Suppressor macrophage treated with lipopolysaccharide for 4 hours (primary cell): ENCODE measurements at regions not wholly inside any gene's neighbourhood (a gene's known extent, or its start where the extent isn't known, plus 50 kb on each side); places are given as distances from the start of the nearest gene placed in this dataset.
"Not testable (repeated sequence)": the region's sequence is repeated elsewhere in the genome, so short reads cannot be mapped to it uniquely, and the experiment has no call there.

ENCODE experiments used
- DNase-seq: peaks from one replicate; pipeline ENCODE4 v3.0.0-alpha.2; 2020

DNA sequence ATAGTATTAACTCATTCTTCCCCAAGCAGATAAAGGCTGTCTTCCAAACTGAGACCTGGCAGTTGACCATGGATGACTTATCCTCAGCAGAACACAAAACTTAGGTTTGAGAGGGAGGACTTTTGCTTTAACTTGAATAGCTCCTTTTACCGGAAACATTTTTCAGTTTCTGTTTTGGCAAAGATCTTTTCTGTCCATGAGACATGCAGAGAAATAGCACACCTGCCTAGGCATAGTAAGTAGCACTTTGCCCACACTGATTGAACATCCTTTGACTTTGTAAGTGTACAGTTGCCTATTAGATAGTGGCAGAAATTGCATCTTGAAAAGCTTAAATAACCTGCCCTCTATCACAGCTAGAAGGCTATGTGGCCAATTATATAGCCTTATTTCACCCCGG lies 1962.5 kb downstream of the MRPL39 start:
- no peak for DNase-seq

DNA sequence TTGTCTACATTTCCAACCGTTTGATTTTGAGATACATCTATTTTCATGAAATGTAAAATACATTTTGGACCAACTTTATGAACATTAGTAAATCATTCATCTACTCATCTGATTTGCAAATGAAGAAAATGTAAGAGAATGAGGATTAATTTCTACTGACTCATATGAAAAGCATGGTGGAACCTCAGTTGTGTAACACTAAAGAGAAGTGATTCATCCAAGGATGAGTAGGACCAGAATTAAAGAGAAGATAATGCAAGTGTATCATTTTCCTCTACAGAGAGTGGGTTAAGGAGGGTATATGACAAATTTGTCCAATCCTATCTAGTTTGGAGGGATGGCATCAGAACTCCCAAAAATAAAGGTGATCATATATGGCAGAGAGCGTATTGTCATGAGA lies 1967.6 kb downstream of the MRPL39 start:
- no peak for DNase-seq

DNA sequence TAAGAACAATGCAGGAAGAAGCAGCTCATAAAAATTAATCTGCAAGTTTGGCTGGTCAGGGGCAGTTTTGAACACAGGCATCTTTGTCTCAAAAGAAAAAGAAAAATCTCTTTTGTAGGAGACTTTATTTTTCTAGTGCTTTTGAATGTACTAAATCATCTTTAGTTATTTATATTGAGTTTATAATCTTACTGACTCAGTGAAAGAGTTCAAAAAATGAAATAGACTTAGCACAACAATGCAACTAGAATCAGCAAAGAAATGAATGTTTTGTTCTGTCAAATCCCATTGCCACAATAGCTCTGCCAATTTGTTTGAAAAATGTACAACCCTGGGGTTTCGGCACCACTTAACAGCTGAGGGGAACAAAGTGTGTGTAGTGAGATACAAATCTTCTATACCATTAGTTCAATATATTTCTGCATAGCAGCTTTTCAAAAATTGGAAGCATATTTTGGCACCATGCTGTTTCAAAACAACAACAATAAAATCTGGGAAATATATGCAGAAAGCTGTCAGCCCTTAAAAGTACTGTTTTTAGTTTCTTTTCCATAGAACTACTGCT lies 1969.1 kb downstream of the MRPL39 start:
- DNase-seq = no peak

DNA sequence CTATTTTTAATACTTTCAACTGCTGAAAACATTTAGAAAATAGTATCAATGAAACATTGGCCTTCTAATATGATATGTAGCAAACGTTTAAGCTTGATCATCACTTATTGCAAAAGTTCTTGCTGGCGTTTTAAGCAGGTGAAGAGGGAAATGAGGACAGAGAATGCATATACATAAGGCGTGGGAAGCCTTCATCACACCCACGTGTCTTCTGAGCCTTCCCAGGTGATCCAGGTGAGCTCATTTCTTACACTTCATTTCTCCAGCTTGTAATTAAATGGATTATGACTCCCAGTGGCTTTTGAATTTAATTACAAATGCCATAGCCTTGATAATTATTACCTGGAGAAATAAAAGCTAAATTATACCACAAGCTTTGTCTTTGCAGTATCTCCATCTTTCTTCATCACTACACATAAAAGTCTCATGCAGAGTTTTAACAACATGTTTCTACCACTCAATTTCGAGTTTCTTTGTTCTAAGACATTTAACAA lies 1973.8 kb downstream of the MRPL39 start:
- DNase-seq = no peak

DNA sequence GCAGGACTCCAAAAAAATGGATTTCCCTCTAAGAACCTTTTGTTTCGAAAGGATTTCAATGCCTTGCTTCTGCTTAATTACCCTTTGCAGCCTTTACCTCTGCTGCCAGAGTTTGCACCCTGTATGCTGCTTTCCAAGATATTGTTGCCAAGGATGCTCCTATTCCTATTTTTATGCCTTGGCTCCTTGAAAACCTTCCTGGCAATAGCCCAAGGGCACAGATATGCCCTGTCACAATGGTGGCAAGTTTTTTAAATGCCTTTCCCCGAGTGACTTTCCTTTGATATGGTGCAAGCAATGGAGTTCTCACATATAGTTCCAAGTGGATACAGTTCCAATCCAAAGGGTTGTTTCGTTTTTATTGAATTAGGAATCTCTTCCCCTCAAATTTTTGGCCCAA lies 1983.0 kb downstream of the MRPL39 start:
- DNase-seq = no peak

DNA sequence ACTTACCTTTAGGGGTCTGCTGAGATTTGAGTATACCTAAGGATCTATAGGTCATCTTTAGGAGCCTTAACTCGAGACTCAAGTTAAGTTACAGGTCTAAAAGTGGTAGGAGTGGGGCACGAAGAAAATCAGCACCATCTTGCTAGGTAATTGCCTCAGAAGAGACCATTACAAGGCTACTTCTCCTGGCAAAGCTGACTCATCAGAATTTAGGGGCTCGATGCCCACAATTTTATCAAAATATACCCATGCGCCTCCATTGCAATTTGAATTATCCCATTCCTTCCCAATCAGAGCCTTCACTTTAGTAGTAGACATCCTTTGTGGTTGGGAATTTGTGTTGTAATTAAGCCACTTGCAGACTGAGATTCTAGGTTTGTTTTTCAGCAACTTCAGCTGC lies 1994.3 kb downstream of the MRPL39 start:
- DNase-seq = no peak

DNA sequence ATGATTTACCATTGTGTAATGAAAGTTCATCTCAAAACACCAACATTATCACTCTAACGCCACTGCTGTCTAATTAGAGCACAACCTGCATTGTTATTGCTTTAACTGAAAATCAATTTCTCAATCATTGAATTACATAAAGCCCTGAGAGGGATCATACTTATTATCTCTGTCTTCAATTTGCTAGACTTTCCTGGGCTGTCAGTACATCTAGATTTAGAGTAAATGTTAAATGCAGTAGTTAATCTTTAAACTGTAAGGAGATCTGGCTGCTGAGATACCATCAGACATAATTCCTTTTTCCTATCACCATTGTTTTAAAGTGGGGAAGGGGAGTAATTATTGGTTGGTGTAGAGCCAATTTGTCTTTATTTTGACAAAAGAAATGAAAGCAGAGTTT lies 1995.1 kb downstream of the MRPL39 start:
- no peak for DNase-seq

DNA sequence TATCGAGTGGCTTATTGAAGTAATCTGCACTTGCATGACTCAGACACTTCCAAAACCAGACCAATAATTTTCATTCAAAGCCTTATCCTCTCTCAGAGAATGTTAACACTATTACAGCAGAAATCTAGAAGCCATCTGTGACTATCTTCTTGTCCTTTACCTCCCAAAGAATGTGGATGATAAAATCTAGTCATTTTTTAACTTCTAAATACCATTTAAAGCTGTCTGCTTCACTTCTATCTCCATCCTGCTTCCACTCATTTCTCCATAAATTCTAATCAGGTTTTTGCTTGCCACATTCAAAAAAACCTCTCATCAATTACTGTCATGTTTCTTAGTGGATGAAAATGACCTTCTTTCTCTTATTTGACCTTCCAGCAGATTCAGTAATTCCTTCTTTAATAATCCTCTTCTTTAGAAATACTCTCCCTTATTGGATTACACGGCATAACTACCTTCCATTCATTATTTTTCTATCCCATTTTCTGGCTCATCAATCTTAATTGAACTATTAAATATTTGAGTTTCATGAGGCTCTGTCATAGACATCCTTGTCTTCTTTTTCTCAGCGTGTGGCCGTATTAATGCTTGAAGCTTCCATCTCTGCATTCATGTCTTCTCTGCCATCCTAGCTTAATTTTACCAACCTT lies 1999.4 kb downstream of the MRPL39 start:
- no peak for DNase-seq

DNA sequence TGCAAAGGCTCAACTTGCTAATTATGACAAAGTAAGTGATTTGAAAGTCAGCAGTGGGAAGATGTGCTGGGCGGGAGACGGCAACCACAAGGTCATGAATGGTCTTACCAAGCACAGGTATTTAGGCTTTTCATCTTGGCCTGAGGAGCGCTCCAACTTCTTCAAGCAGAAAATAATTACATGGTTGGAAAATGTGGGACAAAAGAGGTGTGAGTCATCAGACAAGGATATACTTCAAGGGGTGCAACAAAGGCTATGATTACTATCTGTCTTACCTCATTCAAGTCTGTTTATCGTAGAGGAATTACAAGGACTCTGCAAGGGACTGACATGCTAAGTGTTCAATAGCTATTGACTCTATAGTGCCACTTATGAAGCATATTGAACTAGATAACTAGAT lies 2005.7 kb downstream of the MRPL39 start:
- no peak for DNase-seq

DNA sequence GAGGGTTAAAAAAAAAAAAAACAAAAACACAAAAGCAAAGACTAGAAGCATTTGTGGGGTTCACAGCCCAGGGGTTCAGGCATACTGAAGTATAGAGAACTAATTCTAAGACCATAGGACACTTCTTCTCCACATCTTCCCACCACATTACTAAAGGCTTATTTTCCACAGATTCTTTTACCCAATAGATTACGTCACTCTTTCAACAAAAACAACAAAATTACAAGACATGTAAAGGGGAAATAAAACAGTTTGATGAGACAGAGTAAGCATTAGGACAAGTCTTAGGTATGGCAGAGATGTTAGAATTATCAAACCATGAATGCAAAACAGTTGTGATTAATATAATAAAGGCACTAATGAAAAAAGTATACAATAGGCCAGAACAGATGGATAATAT lies 2013.7 kb downstream of the MRPL39 start:
- no peak for DNase-seq

DNA sequence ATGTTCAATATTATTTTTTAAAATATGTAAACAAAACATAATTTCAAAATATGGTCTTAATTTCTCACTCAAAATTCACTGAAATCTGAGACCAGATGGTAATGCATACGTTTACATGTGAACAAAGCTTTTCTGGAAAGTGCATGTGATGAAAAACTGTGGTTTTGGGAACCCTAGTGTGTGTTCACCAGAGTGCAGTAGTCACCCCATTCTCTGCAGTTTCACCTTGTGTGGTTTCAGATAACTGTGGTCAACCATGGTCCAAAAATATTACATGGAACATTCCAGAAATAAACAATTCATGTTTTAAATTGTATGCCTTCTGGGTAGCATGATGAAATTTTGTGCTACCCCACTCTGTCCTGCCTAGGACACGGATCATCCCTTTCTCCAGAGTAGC lies 2021.9 kb downstream of the MRPL39 start:
- no peak for DNase-seq

DNA sequence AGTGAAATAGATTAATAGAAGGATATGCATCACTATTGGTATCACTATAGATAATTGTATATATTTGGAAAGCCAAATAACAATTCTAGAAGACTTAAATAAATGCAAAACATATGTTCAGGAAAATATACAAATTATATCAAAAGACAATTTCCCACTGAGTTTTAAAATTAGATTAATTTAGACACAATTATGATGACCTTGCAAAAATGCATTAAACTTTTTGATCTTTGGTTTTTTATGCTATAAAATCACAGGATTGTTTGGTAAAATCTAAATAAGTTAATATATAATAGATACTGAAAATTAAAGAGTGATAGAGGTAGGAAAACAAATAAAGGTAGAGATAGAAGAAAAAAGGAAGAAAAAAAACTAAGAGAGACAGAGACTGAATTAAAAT lies 2027.7 kb downstream of the MRPL39 start:
- DNase-seq = no peak

DNA sequence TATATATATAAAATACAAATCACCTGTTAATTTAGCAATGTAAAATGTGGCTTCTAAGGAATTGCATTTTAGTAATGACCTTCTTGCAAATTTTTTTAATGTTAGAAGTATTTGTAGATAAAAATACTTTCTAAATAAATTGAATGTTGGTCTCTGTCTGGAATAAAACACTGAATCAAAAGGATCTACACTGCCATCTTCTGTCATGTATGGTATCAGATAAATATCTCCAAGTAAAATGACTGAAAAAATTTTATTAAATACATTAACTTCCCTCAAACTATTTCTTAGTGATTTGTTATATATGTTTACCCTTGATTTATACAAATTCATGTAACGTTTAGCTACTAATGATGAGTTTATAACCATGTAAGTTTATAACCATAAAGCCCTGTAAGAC lies 2029.3 kb downstream of the MRPL39 start:
- DNase-seq = no peak

DNA sequence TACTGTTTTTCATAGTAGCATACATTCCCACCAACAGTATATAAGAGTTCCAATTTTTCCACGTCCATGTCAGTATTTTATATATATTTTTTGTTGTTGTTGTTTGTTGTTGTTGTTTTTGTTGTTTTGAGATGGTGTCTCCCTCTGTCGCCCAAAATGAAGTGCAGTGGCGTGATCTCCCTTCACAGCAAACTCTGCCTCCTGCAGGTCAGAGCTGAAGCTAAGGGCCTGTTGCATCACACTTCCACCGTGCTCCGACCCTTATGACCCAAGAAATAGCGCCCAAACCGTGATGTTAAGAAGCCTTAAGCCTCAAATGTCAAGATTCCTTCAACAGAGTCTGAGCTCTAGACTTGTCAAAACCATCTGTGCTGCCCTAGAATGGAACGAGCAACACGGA lies 2032.3 kb downstream of the MRPL39 start:
- DNase-seq = no peak

DNA sequence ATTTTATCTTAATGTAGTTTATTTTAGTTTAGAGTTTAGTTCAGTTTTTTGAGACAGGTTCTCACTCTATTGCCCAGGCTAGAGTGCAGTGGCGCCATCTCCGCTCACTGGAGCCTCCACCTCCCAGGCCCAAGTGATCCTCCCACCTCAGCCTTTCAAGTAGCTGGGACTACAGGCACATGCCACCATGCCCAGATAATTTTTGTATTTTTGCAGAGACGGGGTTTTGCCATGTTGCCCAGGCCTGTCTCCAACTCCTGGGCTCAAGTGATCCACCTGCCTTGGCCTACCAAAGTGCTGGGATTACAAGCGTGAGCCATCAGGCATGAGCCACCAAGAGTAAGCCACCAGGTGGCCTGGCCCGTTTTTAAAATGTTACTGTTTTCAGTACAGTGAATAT lies 2058.4 kb downstream of the MRPL39 start:
- DNase-seq = not testable (repeated sequence)

DNA sequence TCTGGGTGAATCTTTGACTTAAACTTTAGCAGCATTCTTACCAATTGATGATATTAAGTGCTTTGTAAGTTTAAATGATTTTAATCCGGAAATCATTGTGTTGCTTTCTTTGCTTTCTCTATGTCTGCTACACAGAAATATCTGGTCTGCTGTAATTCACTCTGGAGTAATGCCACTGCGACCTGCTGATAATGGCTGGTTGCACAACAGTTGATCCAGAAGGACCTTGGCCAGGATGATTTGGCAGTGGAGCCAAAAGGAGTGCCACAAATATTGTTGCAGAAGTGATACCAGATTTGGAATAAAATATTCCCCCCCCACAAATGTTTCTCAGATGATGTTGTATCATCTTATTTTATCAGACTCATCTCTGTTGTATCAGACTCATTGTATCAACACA lies 2063.9 kb downstream of the MRPL39 start:
- DNase-seq = no peak

DNA sequence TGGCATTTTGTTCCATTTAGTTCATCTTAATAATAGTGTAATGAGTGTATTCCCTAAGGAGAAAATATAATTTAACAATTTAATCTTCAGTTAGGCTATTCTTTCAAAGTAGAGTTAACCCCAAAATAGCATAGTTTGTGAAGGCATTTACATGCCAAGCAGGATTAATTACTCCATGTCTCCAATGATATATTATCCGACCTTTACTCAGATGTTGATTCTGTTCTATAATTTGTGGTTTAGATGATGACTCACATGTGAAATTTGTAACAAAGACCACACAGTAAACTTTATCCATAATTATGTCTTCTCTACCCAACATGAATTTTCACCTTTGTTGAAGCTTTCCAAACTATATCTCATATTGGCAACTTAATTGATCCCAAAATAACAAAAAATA lies 2065.2 kb downstream of the MRPL39 start:
- DNase-seq = no peak

DNA sequence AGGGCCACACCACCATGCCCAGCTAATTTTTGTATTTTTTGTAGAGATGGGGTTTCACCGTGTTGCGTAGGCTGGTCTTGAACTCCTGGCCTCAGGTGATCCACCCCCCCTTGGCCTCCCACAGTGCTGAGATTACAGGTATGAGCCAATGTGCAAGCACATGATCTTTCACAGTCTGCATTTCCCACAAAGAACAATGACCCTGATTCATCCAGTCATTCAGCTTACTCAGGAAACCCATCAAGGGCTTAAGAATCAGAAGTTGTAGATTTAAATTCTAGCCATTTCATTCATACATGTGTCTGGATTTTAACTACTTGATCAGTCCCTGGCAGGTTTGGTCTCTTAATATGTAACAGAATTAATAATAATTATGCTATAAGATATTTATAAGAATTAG lies 2065.7 kb downstream of the MRPL39 start:
- DNase-seq = no peak

DNA sequence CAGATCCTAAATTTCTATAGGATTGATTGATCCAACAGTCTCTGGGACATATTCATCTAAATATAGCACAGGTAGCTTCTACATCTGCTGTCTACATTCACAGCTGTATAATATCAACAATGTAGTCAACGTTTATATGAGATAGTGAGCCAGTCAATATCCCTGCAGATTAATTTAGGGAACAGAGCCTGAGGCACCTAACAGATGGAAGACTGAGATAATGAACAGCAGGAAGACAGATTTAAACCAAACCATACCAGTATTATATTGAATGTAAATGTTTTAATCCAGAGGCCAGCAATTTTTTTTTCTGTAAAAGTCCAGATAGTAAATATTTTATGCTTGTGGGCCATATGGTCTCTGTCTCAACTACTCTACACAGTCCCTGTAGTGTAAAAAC lies 2072.4 kb downstream of the MRPL39 start:
- no peak for DNase-seq

DNA sequence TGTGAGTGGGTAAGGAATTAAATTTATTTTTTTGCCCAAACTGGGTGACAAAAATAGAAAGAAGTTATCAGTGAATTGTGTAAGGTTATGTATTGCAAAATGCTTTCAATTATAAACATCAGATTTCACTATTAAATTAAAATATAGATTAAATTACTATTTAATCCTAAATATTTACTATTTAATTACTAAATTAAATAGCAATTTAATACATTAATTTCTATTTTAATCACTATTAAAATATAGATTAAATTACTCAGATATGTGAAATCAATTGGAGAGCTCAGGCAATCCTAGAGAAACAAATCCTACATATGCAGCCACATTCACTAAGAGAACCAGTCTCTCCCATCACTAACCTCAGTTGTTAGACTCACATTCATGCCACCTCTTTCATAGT lies 2075.8 kb downstream of the MRPL39 start:
- DNase-seq = no peak

DNA sequence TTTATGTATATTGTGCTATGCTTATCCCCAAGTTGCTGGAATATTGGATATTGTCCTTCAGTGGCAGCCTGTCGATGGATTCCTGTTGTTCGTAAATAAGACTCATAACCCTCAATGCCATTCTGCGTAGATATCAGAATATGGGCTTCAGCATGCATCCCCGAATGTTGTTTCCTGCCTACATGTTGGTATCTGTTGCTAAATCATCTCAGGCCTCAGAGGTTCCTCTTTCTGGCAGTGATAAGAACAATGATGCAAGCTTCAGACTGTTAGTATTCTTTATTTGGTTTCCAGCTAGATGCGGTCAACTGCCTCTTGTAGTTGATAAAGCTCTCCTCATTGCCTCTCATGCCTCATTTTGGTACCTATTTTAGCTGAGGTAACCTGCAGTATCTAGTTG lies 2082.6 kb downstream of the MRPL39 start:
- DNase-seq = no peak

DNA sequence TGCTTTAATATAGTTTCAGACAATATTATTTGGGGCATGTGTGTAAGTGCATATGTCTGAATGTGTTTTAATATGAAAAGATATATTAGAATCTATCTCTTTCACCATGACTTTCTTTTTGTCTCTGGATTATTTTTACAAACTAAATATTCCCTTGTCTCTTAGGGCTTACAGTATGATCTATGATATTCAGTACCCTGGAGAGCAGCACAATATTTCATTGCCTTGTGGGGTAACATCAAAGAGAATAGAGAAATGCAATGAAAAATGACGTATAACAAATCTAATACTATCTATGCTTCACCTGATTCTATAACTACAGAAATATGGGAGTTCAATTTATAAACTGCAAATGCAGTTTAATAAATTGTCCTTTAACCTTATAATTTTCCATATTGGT lies 2084.5 kb downstream of the MRPL39 start:
- DNase-seq = no peak

DNA sequence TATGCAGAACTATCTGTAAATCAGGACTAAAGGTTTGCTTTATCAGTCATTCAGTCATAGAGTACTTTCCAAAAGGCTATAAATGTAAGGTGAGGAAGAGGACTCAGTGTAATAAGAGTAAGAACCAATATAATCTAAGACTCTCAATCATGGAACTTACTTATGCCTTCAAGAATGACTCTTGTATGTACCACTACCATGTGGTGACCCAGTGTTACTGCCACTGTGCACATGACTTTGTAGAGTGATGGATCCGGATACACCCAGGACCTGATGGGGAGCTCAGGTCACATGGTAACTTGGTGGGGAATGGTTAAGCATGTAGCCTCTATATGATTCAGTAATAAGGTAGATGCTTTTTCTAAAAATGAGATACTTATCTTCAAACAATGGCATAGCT lies 2099.8 kb downstream of the MRPL39 start:
- no peak for DNase-seq

DNA sequence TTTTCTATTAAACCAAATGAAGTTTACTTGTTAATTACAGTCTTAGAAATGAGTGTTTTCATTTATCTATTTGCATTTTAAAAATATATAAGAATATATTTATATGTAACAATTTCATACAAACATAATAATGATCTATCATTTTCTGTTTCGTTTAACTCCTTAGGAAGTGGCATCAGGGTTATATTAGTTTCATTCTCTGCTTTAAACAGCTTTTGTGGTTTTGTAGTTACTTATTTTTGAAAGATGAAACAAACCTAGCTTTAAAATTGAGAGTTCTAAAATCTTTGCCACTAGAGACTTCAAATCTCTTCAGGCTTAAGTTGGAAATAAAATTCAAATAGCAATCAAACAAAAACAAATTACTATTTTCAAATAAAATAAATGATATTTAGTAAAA lies 2110.6 kb downstream of the MRPL39 start:
- no peak for DNase-seq

DNA sequence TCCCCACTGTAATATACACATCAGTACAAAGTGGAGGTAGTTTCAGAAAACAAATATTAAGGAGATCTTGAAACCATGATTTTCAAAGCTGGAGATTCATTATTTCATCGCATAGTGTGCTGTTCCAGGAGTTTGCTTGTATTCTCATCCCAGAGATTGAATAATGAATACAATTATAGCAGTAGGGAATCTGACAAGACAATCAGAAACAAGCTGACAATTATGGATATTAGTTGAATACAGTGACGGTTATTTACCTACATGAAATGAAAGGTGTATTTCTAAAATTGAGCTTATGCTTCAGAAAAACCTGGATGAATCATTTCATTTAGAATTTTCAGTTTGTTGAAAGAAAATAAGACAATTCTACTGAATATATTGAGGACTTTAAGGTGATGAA lies 2119.0 kb downstream of the MRPL39 start:
- no peak for DNase-seq
